ENCODE measurements at regions not wholly inside any gene's neighbourhood (a gene's known extent, or its start where the extent isn't known, plus 50 kb on each side); places are given as distances from the start of the nearest gene placed in this dataset.
"Not testable (repeated sequence)": the region's sequence is repeated elsewhere in the genome, so short reads cannot be mapped to it uniquely, and the experiment has no call there.

GRCh38 chr13:107665926-107666458, 549.3 kb downstream of the LIG4 start:
- no peak for DNase-seq

- DNase-seq: peak; percentile 45
Observed at GRCh38 chr13:107650081-107650701, 565.1 kb downstream of the LIG4 start.

GRCh38 chr13:107649079-107649478, 566.3 kb downstream of the LIG4 start:
- DNase-seq: no peak

- no peak for DNase-seq
Observed at GRCh38 chr13:107644136-107644535, 571.2 kb downstream of the LIG4 start.

GRCh38 chr13:107643615-107644014, 571.7 kb downstream of the LIG4 start:
- DNase-seq: no peak

- peak; percentile 11 for DNase-seq
Observed at GRCh38 chr13:107642831-107643230, 572.5 kb downstream of the LIG4 start.

GRCh38 chr13:107641574-107641973, 573.8 kb downstream of the LIG4 start:
- DNase-seq: no peak

- no peak for DNase-seq
Observed at GRCh38 chr13:107625648-107626047, 589.7 kb downstream of the LIG4 start.

GRCh38 chr13:107617527-107617926, 597.8 kb downstream of the LIG4 start:
- no peak for DNase-seq

- DNase-seq: no peak
Observed at GRCh38 chr13:107612376-107612775, 603.0 kb downstream of the LIG4 start.

GRCh38 chr13:107608736-107609135, 606.6 kb downstream of the LIG4 start:
- DNase-seq: no peak

GRCh38 chr13:107600971-107601370, 614.4 kb downstream of the LIG4 start:
- no peak for DNase-seq

- not testable (repeated sequence) for DNase-seq
Observed at GRCh38 chr13:107596306-107596705, 619.0 kb downstream of the LIG4 start.

GRCh38 chr13:107590556-107590955, 624.8 kb downstream of the LIG4 start:
- no peak for DNase-seq

- no peak for DNase-seq
Observed at GRCh38 chr13:107587681-107588080, 627.7 kb downstream of the LIG4 start.

- no peak for DNase-seq
Observed at GRCh38 chr13:107586216-107586615, 629.1 kb downstream of the LIG4 start.

- DNase-seq: no peak
Observed at GRCh38 chr13:107585469-107586180, 629.7 kb downstream of the LIG4 start.

GRCh38 chr13:107582171-107582570, 633.2 kb downstream of the LIG4 start:
- DNase-seq: no peak

- DNase-seq: no peak
Observed at GRCh38 chr13:107580741-107581412, 634.5 kb downstream of the LIG4 start.

- no peak for DNase-seq
Observed at GRCh38 chr13:107576430-107576829, 638.9 kb downstream of the LIG4 start.

- DNase-seq: no peak
Observed at GRCh38 chr13:107574517-107575210, 640.7 kb downstream of the LIG4 start.

GRCh38 chr13:107573184-107573583, 642.2 kb downstream of the LIG4 start:
- DNase-seq: no peak

GRCh38 chr13:107572156-107572555, 643.2 kb downstream of the LIG4 start:
- DNase-seq: no peak
